ENCODE measurements at regions not wholly inside any gene's neighbourhood (a gene's known extent, or its start where the extent isn't known, plus 50 kb on each side); places are given as distances from the start of the nearest gene placed in this dataset.
A peak's percentile ranks its signal among the peaks of the same experiment; 100 is the strongest.

GRCh38 chr14:40618225-40618898, 988.3 kb upstream of the LRFN5 start:
- ChIA-PET CTCF (no interaction called here), POLR2A (ENCODE audit: low non-redundant PET) (no interaction called here)
- no peak overlapping the region for H3K27ac ChIP-seq
- no peak for TF ChIP-seq CTCF (conservative IDR thresholded peaks at IDR 0.05; ENCODE audit: low read depth)
- no peak for DNase-seq (ENCODE audit: low spot score)

- no peak for TF ChIP-seq CTCF (conservative IDR thresholded peaks at IDR 0.05; ENCODE audit: low read depth)
- no peak overlapping the region for H3K27ac ChIP-seq
- CTCF ChIA-PET, result no interaction called here
- POLR2A ChIA-PET (ENCODE audit: low non-redundant PET), result no interaction called here
- DNase-seq (ENCODE audit: low spot score), result no peak
Observed at GRCh38 chr14:40616579-40616978, 990.1 kb upstream of the LRFN5 start.

- H3K27ac ChIP-seq, result no peak overlapping the region
- no peak for DNase-seq (ENCODE audit: low spot score)
- no peak for TF ChIP-seq CTCF (conservative IDR thresholded peaks at IDR 0.05; ENCODE audit: low read depth)
- CTCF ChIA-PET, result no interaction called here
- POLR2A ChIA-PET (ENCODE audit: low non-redundant PET), result no interaction called here
Observed at GRCh38 chr14:40601063-40601462, 1005.6 kb upstream of the LRFN5 start.

GRCh38 chr14:40599725-40600124, 1007.0 kb upstream of the LRFN5 start:
- DNase-seq (ENCODE audit: low spot score), result peak; percentile 23
- POLR2A ChIA-PET (ENCODE audit: low non-redundant PET), result no interaction called here
- H3K27ac ChIP-seq, result no peak overlapping the region
- CTCF ChIA-PET, result no interaction called here
- no peak for TF ChIP-seq CTCF (conservative IDR thresholded peaks at IDR 0.05; ENCODE audit: low read depth)

GRCh38 chr14:40581264-40581663, 1025.4 kb upstream of the LRFN5 start:
- ChIA-PET POLR2A (ENCODE audit: low non-redundant PET) (no interaction called here), CTCF (interaction anchor here (0.6 to 0.7 kb wide), 2 partner anchors 190 to 1064 kb away, joined by 3 read pairs; no protein-coding TSS in a partner anchor)
- DNase-seq (ENCODE audit: low spot score), result no peak
- no peak overlapping the region for H3K27ac ChIP-seq
- no peak for TF ChIP-seq CTCF (conservative IDR thresholded peaks at IDR 0.05; ENCODE audit: low read depth)

- TF ChIP-seq CTCF (conservative IDR thresholded peaks at IDR 0.05; ENCODE audit: low read depth), result no peak
- DNase-seq (ENCODE audit: low spot score), result no peak
- ChIA-PET CTCF (interaction anchor here (0.6 kb wide), 1 partner anchor 1023 kb away, joined by 4 read pairs; no protein-coding TSS in a partner anchor), POLR2A (ENCODE audit: low non-redundant PET) (no interaction called here)
- no peak overlapping the region for H3K27ac ChIP-seq
Observed at GRCh38 chr14:40576880-40577478, 1029.7 kb upstream of the LRFN5 start.

Data from RWPE1 (cell line).